COR-L47 (cell line): ENCODE measurements at regions not wholly inside any gene's neighbourhood (a gene's known extent, or its start where the extent isn't known, plus 50 kb on each side); places are given as distances from the start of the nearest gene placed in this dataset.

ENCODE experiments used
- DNase-seq: peaks from one replicate; lab custom pipeline; 2025; lab: John Stamatoyannopoulos, UW

DNA sequence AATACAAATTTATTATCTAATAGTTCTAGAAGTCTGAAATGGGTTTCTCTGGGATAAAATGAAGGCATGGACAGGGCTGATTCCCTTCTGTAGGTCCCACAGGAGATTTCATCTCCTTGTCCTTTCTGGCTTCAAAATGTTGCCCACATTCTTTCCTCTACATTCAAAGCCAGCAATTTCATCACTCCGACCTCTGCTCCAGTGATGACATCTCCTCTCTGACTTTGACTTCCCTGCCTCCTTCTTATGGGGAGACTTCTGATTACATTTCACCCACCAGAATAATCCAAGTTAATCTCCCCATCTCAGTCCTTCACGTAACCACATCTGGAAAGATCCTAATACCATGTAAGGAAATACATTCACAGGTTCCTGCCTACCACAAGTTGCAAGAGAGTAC, 358.0 kb upstream of the C1orf87 start:
- no peak for DNase-seq

DNA sequence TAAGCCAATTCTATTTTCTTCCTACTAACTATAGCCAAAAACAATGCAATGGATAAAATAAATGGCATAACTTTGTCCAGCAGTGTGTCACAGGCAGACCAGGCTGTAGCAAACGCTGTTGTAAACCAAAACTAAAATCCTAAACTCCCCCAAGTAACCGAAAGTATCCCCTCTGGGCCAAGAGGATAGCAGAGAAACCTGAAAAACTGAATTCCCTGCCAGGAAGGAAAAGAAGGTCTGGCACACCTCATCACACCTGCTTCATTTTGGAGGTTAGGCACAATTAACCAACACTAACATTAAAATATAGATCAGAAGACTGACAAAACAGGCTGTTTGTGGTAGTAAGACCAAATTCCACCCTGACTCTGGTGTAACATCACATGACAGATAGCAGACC, 356.8 kb upstream of the C1orf87 start:
- no peak for DNase-seq

DNA sequence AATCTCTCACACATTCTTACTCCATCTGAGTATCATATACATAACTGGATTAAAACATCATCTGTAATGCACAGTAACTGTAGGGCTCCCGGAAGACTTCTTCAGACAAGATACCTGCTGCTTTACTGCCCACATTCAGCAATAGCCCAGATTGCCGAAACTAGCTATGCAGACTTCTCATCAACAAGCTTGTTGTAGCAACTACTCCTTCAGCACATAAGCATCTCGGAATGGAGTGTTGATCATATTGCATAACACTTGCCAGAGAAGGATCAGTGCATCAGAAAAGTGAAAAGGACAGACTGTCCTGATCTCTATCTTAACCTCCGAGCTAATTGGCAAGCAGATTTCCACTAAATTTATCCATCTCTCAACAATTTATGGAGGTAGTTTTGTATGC, 354.6 kb upstream of the C1orf87 start:
- no peak for DNase-seq

DNA sequence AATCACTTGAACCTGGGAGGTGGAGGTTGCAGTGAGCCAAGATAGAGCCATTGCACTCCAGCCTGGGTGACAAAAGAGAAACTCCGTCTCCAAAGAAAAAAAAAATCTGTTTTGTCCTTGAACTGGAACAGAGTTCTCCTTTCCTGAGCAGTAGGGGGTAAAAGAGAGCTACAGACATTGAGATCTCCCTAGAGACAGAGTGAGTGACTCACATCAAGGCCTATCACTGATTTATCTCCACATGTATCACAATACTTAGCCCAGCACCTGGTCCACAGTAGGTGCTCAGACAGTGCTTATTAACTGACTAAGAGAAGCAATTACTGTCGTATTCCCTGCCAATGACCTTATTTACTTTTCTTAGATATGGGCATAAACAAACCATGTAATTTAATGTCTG, 354.1 kb upstream of the C1orf87 start:
- DNase-seq = peak; percentile 90

DNA sequence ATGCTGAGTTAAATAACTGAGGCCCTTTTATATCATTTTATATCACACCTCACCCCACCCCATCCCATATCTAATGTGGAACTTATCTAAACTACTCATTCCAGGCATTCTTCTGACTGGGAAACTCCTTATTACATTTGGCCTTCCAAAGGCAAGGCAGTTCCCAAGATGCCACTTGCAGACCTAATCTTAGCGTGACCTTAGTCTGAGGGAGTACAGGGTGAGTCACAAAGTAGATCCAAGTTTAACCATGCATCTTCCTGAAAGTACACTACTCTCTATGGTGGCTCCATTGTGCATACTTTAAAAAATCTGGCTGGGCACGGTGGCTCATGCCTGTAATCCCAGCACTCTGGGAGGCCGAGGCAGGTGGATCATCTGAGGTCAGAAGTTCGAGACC, 353.6 kb upstream of the C1orf87 start:
- DNase-seq = no peak

DNA sequence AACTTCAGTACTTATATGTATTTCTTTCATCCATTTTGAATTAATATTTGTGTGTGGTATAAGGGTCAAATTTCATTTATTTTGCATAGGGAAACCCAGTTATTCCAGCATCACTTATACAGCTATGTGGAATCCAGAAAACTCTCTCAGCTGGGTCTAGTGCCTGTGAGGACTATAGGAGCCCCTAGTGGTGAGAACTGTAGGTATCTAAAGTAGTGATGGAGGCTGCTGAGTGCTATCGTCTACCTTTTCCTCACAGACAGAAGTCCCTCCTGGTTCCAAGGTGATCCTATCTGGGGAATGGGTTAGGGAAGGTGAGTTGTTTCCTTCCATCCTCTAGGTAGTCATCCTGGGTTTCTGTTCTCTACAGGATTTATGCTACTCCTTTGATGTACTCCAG, 352.0 kb upstream of the C1orf87 start:
- peak; percentile 4 for DNase-seq

DNA sequence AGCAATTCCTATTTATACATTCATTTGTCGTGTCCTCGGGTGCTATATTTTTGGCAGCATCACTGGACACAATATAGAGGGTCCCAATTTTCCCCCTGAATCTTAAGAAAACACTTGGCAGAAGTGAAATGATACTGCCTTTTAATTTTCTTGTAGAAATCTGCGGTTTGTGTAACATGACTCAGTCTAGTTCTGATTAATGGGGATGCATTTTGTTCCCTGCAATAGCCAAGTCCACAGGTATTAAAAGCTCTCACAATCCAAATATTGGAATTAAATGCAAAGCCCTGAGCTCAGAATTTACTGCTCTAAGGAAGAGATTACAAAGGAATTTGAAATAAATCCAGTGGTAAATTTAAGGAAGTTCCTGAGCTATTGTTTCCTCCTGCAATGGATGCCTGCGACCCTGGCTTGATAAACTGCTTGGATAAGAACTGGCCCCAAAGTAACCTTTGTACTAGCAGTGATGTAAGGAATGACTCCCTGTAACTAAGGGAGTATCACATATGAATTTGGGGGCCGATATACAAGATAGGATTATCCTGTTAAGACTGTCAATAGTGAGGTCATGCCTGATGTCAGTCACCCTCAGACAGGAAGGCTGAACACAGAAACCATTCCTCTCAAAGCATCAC, 349.7 kb upstream of the C1orf87 start:
- DNase-seq = no peak

DNA sequence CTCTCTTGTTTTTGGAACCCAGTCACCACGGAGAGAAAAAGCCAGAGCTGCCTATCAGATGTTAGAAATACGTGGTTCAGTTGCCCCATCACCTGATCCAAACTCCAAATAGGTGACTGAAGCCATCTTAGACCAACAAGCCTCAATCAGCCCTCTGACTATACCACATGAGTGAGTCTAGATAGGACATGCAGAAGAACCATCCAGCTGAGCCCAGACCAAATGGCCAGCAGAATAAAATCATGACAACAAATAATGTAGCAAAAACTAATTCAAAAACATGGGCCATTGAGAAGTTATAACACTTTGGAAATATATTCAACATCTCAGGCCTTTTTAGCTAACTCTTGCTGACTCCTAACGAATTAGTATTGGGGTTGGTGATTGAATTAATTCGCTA, 348.4 kb upstream of the C1orf87 start:
- DNase-seq = no peak

DNA sequence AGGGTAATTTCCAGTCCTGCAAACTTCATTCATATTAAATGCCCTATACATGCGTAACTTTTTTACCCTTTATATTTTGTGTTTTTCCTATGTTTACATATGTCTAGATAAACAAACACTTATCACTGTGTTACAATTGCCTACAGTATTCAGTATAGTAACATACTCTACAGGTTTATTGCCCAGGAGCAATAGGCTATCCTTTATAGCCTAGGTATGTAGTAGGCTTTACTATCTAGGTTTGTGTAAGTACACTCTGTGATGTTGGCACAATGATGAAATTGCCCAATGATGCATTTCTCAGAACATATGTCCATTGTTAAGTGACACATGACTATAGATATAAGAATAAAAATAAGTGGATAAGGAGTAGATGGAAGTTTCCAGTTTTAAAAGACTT, 345.5 kb upstream of the C1orf87 start:
- DNase-seq = no peak

DNA sequence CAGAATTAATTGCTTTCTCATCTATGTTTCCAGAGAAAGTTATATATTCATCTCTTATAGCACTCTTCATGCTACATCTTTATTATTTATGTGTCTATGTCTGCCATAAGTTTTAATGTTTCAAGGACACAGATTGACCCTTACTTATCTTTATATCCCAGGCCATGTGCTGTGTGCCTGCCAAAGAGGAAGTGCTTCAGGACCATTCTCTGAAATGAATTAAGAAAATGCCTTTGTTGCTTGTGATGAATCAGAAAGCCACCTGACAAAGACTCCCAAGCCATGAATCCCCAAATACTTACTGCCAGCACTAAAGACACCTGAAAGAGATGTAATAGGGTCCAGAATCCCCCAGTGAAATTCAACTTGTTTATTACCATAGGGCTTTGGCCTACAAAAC, 342.1 kb upstream of the C1orf87 start:
- no peak for DNase-seq

DNA sequence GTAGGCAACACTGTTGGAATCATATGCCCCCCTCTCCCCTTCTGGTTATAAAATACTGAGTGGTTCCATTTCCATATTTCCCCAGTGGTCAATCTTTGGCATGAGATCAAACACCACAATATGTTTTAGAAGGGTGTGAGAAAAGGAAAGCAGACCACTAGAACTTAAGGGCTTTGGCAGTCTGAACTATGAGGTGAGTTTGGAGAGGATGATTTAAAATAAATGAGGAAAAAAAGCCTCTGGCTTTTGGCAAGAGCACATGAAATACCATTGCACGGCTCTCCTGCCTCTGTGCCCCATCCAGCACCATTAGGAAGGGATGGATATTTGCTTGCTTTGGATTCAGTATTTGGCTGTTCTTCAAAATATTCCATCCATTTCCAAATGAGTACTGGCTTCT, 339.5 kb upstream of the C1orf87 start:
- no peak for DNase-seq

DNA sequence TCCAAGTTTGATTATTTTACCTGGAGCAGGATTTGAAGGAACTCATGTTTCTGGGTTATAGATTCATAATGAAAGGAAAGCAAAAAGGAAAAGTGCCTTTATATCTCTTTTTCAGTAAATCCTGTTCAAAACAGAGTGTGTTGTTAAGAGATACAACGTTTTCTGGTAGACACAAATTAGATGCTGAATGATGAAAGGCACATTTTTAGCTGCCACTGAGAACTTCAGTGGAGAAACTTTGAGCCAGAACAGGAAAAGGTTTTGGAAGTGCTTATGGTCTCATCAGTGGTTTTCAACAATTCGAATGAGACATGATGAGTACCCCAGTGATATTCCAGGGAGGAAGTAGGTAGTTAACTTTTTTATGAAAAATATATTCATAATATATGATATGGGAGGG, 338.0 kb upstream of the C1orf87 start:
- DNase-seq = no peak

DNA sequence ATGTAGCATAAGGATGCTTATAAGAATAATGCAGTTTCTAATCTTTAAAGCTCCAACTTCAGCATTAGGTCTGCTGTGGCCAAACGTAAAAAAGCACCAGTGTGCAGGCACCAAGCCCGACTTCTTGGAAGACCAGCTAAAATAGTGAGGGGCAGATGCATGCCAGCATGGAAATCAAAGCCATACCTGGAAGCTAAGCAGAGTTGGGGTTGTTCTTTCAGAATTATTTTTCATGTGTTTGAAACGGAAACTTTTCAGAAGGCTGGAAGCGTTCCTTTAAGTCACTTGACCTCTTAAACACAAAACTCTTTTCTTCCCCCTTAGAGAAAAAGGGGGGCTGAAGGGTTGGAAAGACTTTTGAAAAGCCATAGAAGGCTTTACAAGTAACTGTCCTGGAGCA, 329.2 kb upstream of the C1orf87 start:
- no peak for DNase-seq

DNA sequence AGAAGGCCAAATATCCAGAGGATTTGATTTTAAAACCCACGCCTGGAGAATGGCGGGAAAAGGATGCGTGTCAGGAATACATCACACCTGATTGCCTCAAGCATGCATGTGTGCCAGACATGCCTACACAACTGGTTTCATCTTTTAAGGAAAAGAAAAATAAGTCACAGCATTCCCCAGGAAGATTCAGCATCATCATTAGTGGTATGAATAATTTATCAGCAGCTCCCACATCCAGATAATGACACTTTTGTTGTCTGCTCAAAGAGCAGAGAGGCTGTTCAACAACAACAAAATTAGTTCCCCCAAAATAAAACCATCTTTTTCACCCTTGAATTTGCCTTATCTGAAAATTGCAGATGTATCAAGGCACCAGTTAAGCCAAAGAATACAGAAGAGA, 328.6 kb upstream of the C1orf87 start:
- no peak for DNase-seq

DNA sequence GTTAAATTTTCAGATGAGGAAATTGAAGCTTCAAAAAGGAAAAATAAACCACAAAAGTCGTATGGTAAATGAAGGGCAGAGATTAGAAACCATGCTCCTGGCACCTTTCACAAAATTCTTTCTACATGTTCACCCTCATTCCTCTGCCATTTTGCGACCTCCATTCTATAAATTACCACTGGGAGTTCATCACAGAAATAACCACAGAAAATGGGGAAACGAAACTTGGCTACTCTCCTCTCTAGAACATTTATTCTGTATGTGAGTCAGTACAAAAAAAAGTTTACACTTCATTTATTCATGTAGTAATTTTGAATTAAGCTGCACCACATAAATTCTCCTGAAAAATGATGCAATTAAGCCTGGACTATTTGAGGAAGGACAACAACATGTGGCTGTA, 320.9 kb upstream of the C1orf87 start:
- no peak for DNase-seq

DNA sequence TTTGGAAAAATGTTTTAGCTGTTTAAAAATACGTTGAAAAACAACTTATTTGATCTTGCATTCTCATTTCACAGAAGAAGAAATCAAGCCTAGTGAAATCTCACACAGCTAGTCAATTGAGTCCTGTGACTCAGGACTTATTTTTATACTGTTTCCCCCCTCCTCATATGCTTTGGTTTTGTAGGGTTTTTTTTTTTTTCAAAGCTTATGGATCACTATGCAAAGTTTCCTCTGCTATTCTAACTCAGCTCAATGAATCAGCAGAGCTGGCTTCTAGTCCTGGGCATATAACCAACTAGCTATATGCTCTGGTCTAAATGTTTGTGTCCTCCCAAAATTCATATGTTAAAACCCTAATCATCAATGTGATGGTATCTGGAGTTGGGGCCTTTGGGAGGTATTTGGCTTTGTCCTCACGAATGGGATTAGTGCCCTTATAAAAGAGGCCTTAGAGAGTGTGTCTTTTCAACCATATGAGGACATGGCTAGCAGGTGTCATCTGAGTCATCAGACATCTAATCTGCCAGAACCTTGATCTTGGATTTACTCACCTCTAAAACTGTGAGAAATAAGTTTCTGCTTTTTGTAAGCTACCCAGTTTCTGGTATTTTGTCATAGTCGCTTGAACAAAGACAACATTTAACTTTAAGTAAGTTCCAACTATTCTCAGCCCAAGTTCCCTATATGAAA, 317.2 kb upstream of the C1orf87 start:
- DNase-seq = no peak

DNA sequence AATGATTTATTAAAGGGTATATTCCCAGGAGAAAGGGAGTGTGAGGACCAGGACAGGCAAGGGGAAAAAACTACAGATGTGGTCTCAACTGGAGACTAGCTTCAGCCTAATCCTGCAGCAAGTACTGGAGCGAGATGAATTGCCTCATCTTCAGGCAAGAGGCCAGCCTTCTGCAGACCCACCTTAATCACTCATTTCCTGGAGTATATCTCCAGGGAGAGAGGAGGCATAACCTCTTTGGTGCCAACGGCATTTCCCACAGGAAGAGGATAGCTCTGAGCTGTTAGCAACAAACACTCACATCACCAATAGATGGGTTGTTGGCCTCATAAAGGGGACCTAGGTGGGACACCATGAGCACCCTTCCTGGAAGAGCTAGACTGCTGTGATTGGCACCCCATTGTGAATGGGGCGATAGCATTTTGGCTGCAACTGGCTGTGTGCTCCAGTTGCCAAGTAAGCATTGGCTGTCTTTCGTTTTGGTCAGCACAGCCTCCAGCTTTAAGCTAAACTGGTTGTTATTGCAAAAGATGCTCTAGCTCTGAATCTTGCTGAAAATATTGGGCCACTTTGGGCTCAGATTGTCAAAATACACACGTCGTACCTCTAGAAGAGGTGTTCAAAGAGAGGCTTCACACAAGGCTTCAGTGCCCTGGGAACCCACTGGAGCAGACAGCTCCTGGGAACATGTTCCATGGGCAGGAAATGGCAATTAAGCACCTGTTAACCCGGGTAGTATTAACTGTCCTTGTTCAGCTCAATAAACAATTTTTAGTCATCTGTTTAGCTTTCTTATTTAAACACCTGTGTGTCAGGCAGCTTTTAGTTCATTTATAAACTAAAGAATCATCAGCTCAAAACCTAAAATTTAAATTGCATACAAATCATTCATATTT, 314.8 kb upstream of the C1orf87 start:
- peak; percentile 53 for DNase-seq

DNA sequence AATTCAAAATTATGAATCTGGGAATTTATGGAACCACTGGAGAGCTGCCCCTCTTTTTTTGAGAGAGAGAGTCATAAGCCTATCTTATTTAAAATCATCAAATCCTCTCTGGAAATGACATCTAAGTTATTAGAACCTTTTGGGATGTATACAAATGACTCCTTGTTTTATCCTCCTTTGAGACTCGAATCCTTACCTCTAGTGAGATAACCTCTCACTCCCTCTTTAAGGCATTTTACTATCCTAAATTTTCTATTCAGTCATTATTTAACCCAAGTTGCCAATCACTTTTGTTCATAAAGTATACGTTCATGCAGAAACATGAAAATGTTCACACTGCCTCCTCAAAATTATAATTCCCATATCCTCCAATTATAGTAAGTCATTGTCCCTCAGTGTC, 313.6 kb upstream of the C1orf87 start:
- no peak for DNase-seq

DNA sequence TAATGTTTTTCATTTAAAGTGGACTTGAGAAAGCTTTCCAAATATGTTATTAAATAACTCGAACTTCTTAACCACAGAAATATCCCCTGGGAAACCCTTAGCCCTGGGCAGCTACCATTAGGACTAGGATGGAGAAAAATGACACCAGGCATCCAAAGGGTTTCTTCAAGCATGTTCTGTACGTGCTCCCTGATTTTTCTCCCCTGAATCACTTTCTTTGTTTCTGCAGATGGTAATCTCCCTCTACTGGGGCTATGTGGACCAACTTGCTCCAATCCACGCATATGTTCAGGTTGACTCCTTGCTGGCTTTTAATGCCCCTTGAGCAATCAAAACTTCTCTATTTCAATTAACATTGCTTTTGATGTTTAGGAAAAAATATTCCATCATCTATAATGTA, 312.7 kb upstream of the C1orf87 start:
- no peak for DNase-seq

DNA sequence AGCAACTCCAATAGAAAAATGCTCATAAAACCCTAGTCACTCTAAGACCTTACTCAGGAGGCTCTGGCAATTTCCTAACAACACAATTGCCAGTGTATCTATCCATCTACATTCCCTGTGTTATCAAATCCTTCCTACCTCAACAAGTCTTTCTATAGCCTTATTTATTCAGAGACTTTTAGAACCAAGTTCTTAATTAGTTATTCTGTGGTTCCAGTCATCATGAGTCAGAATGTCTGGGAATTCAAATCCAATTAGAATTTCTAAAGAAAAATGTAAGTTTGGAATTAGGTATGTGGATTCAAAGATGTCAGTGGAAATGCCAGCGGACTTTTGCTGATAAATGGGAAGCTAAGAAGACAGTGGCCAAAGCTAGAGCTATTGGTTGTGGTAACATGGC, 302.6 kb upstream of the C1orf87 start:
- no peak for DNase-seq

DNA sequence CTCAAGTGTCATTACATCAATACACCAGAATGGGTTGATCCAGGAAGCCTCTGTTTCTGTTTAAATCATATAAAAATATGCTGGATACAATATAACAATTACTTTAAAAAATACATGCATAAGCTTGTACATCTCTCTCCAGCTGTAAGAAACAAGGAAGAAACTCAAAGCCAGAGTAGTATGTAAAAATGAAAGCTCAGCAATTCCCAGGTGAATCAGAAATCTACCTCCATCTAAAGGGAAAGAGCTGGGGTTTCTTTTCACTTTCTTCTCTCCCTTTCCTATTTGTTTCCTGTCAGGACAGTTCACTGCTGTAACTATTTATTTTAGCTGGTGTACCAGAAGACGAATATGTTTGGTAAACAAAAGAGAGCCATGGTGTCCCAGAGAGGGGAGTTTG, 301.0 kb upstream of the C1orf87 start:
- DNase-seq = no peak

DNA sequence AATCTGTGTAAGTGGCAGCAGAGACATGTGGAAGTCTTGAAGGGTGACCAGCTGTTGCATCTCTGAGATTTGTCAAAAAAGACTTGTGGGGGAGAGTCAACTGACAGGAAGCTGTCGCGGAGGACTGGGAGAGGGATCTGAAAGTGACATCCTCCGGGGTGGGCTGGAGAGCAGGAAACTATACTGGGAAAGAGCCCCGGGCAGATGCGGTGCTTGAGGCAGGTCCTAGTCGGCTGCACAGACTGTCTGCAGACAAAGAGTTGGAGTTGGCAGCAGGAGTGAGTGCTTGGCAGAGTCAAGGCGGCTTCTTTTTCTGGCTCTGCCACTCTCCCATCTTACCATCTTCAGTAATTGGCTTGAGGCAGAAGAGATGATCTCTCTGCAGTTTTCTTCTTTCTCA, 294.0 kb upstream of the C1orf87 start:
- DNase-seq = no peak

DNA sequence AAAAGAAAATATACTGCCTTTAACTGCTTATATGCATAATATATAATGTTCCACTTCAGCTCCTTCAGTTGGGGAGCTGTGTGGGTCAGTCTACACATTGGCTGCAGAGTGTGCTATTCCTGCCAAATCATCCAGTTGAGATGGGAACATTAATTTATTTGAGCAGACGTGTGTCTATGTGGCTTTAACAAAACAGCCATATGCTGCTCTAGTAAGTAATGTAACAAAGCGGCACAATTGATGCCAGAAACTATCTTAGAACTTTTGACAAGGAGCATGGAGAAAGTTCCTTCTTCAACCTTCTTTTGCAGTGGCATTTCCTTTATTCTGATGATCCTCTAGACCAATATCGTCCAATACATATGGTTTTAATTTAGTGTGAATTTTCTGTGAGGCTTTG, 285.9 kb upstream of the C1orf87 start:
- no peak for DNase-seq
